ENCODE measurements at regions not wholly inside any gene's neighbourhood (a gene's known extent, or its start where the extent isn't known, plus 50 kb on each side); places are given as distances from the start of the nearest gene placed in this dataset.

DNA sequence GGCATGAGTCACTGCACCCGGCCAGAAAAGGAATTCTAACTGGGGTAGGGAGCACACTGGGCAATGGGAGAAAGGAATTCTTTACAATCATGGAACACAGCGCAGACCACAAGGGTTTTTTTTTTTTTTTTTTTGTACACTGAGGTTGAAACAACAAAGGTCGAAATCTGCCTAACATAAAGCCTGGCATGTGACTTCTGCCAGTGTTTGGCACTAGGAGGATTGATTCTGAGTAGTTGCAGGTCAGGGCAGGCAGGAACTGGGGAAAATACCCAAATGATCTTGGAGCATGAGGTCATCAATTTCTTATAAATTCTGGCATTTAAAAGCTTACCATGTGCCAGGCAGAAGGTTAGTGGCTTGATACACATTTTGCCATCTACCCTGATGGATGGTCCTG is 202.0 kb upstream of the SNX19 start:
- no peaks in the 10 kb centered on the region for H3K36me3 ChIP-seq
- no peak overlapping the region for H3K4me3 ChIP-seq
- TF ChIP-seq EZH2 (IDR thresholded peaks at IDR 0.05) (no peak), EZH2phosphoT487 (IDR thresholded peaks at IDR 0.05) (no peak)
- TF ChIP-seq, protein P1, sequence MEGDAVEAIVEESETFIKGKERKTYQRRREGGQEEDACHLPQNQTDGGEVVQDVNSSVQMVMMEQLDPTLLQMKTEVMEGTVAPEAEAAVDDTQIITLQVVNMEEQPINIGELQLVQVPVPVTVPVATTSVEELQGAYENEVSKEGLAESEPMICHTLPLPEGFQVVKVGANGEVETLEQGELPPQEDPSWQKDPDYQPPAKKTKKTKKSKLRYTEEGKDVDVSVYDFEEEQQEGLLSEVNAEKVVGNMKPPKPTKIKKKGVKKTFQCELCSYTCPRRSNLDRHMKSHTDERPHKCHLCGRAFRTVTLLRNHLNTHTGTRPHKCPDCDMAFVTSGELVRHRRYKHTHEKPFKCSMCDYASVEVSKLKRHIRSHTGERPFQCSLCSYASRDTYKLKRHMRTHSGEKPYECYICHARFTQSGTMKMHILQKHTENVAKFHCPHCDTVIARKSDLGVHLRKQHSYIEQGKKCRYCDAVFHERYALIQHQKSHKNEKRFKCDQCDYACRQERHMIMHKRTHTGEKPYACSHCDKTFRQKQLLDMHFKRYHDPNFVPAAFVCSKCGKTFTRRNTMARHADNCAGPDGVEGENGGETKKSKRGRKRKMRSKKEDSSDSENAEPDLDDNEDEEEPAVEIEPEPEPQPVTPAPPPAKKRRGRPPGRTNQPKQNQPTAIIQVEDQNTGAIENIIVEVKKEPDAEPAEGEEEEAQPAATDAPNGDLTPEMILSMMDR (IDR thresholded peaks at IDR 0.05): no peak
- H3K4me2 ChIP-seq: no peak overlapping the region
- Mint-ChIP-seq H3K4me3 (no peak overlapping the region), H3K9me3 (no peaks in the 10 kb centered on the region), H3K36me3 (no peaks in the 10 kb centered on the region), H3K4me1 (peaks cover 2% of the 10 kb centered on the region), H3K27me3 (ENCODE audit: insufficient read depth, low read depth) (peaks cover 15% of the 10 kb centered on the region), H3K27ac (no peak overlapping the region)
- no peaks in the 10 kb centered on the region for H4K20me1 ChIP-seq (ENCODE audit: low read depth)
- peaks cover 4% of the 10 kb centered on the region for H3F3A ChIP-seq (ENCODE audit: low read depth)
- DNase-seq (ENCODE audit: low spot score): no peak
- no peaks in the 10 kb centered on the region for H3K27me3 ChIP-seq
- H3K9me3 ChIP-seq (ENCODE audit: low read depth): no peaks in the 10 kb centered on the region
- no peak overlapping the region for H2AFZ ChIP-seq (replicated peaks)
- no peak overlapping the region for H3K9ac ChIP-seq
- H3K4me1 ChIP-seq: no peaks in the 10 kb centered on the region
- no peak overlapping the region for H3K27ac ChIP-seq
- H3K79me2 ChIP-seq (ENCODE audit: low read depth): no peaks in the 10 kb centered on the region

DNA sequence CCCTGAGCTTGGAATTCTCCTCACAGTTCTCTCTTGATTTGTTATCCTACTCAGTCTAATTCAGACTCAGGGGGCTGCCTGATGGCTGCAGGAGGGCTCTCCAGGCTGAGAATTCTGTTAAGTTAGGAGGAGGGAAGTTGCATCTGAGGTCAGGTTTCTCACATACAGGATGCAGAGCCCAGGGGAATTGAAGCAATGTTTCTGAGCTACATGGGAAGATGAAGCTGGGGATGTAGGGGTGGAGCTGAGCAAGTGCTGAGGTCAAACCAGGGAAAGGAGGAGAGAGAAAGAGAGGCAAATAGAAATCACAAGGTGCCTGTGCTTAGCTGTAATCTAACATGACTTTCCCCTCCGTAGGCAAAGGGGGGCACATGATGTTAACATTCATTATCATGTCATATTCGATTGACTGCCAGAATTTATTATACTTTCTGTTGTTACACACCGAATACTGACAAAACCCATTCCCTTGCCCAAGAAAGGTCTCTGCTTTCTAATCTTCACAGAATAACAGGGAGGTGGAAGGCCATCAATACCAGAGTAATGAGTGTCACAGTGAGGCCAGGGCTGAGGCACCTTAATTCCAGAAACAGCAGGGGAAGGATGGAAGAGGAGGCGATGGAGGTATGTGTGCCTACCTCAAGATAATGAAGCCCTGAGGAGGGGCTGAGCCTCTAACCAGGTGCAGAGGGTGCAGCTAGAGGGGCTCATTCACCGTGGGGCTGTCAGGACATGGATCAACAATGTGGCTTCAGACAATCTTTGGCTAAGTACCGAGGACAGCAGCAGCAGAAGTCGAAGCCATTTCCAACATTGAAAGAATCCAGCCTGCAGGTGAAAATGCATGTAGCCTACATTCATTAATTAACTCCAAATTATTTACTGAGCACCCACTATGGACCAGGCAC is 205.4 kb upstream of the SNX19 start:
- no peak overlapping the region for H3K4me3 ChIP-seq
- peaks cover 4% of the 10 kb centered on the region for H3F3A ChIP-seq (ENCODE audit: low read depth)
- no peak overlapping the region for H2AFZ ChIP-seq (replicated peaks)
- Mint-ChIP-seq H3K4me1 (peaks cover 2% of the 10 kb centered on the region), H3K4me3 (no peak overlapping the region), H3K36me3 (no peaks in the 10 kb centered on the region), H3K27me3 (ENCODE audit: insufficient read depth, low read depth) (peaks cover 7% of the 10 kb centered on the region), H3K9me3 (peaks cover 6% of the 10 kb centered on the region), H3K27ac (no peak overlapping the region)
- TF ChIP-seq EZH2phosphoT487 (IDR thresholded peaks at IDR 0.05) (no peak), EZH2 (IDR thresholded peaks at IDR 0.05) (no peak)
- TF ChIP-seq, protein P1 (IDR thresholded peaks at IDR 0.05): no peak
- H3K9me3 ChIP-seq (ENCODE audit: low read depth): no peaks in the 10 kb centered on the region
- DNase-seq (ENCODE audit: low spot score): no peak
- H3K4me1 ChIP-seq: no peaks in the 10 kb centered on the region
- no peak overlapping the region for H3K27ac ChIP-seq
- no peaks in the 10 kb centered on the region for H4K20me1 ChIP-seq (ENCODE audit: low read depth)
- no peaks in the 10 kb centered on the region for H3K36me3 ChIP-seq
- H3K27me3 ChIP-seq: no peaks in the 10 kb centered on the region
- no peak overlapping the region for H3K4me2 ChIP-seq
- H3K9ac ChIP-seq: no peak overlapping the region
- H3K79me2 ChIP-seq (ENCODE audit: low read depth): no peaks in the 10 kb centered on the region

DNA sequence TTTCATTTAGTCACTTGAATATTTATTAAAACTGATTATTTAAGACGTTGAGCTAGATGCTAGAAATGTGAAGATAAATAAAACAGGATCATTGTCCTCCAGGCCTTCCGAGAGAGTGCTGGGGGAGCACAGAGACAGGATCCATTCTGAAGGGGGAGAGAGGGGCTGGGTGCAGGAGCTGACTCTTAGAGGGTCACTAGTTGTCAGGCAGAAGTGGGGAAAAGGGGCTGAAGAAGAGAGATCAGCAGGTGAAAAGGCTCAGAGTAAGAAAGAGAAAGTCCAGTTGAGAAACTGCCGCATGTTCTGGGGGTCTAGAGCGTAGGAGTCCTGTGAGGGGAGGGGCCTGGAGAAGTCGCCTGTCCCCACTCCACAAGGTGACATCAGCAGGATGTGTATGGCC is 206.2 kb upstream of the SNX19 start:
- Histone ChIP-seq H3F3A (ENCODE audit: low read depth) (peaks cover 4% of the 10 kb centered on the region), H3K79me2 (ENCODE audit: low read depth) (no peaks in the 10 kb centered on the region), H3K27me3 (no peaks in the 10 kb centered on the region), H3K4me3 (no peak overlapping the region), H3K4me1 (no peaks in the 10 kb centered on the region), H3K27ac (no peak overlapping the region), H3K36me3 (no peaks in the 10 kb centered on the region), H3K9me3 (ENCODE audit: low read depth) (no peaks in the 10 kb centered on the region), H3K4me2 (no peak overlapping the region), H2AFZ (replicated peaks) (no peak overlapping the region), H4K20me1 (ENCODE audit: low read depth) (no peaks in the 10 kb centered on the region), H3K9ac (no peak overlapping the region)
- no peak overlapping the region for H3K27ac Mint-ChIP-seq
- peaks cover 2% of the 10 kb centered on the region for H3K4me1 Mint-ChIP-seq
- H3K36me3 Mint-ChIP-seq: no peaks in the 10 kb centered on the region
- no peak for TF ChIP-seq EZH2phosphoT487 (IDR thresholded peaks at IDR 0.05)
- TF ChIP-seq, protein P1 (IDR thresholded peaks at IDR 0.05): no peak
- TF ChIP-seq EZH2 (IDR thresholded peaks at IDR 0.05): no peak
- no peak overlapping the region for H3K4me3 Mint-ChIP-seq
- H3K9me3 Mint-ChIP-seq: peaks cover 12% of the 10 kb centered on the region
- no peak for DNase-seq (ENCODE audit: low spot score)
- H3K27me3 Mint-ChIP-seq (ENCODE audit: insufficient read depth, low read depth): peaks cover 7% of the 10 kb centered on the region
